Activated CD4-positive, CD25-positive, alpha-beta regulatory T cell treated with anti-CD3 and anti-CD28 coated beads, Interleukin-2, amount 50 U/mL, for 24 hours (primary cell): ENCODE measurements at regions not wholly inside any gene's neighbourhood (a gene's known extent, or its start where the extent isn't known, plus 50 kb on each side); places are given as distances from the start of the nearest gene placed in this dataset.
"Not testable (repeated sequence)": the region's sequence is repeated elsewhere in the genome, so short reads cannot be mapped to it uniquely, and the experiment has no call there.

Experiments used
- ATAC-seq, 2 donors: fragments of 150-1000 bp; cut with Tn5 transposase; one replicate each; pipeline ENCODE4 v1.10.0; 2021; ENCODE audit warnings: mild to moderate bottlenecking in 1 of 2, moderate library complexity in 1 of 2

- ATAC-seq: no peak
These were observed 52.2 kb upstream of the GPC1 start for GRCh38 chr2:240383099-240383758.

- ATAC-seq: no peak
These were observed 51.4 kb upstream of the GPC1 start for GRCh38 chr2:240383871-240384700.

GRCh38 chr2:240384711-240385450, 50.6 kb upstream of the GPC1 start:
- ATAC-seq: no peak

- ATAC-seq: not testable (repeated sequence)
These were observed 49.9 kb upstream of the GPC1 start for GRCh38 chr2:240385451-240386161.
